H1 (cell line): ENCODE measurements at regions not wholly inside any gene's neighbourhood (a gene's known extent, or its start where the extent isn't known, plus 50 kb on each side); places are given as distances from the start of the nearest gene placed in this dataset.

Source experiments
- CTCF ChIA-PET: fragments of 300-600 bp; sonication (Branson Sonifier 250); formaldehyde crosslinking; loops from one replicate; lab custom pipeline; 2021; ENCODE audit not compliant: partially characterized antibody; lab: Charles Lee
- POLR2A ChIA-PET: fragments of 300-600 bp; sonication (Branson Sonifier 250); formaldehyde crosslinking; loops from one replicate; lab custom pipeline; 2021; ENCODE audit warnings: inconsistent platforms; ENCODE audit not compliant: partially characterized antibody; lab: Charles Lee
- DNase-seq, 2 experiments: peaks; one replicate each; pipeline versions ENCODE4 v3.0.0 to v3.0.0-alpha.2; 2010 to 2022; ENCODE audit warnings: low spot score in 2 of 2, low read depth in 1 of 2, mixed read lengths in 1 of 2
- FAIRE-seq: peaks from 2 replicates; lab custom pipeline; 2011; peaks lifted over from hg19 to GRCh38; lab: Jason Lieb, UNC
- H2AFZ ChIP-seq: 2 replicates; pipeline ENCODE4 v1.8.1; 2012; ENCODE audit warnings: low read length, inconsistent platforms
- H2AK5ac ChIP-seq: 2 replicates; pipeline ENCODE4 v1.6.1; 2013; ENCODE audit warnings: low read depth, low read length
- H2BK120ac ChIP-seq: replicated peaks from 2 replicates; pipeline ENCODE3; 2013; ENCODE audit warnings: low read depth, low read length, inconsistent platforms
- H2BK12ac ChIP-seq: 2 replicates; pipeline ENCODE4 v1.6.1; 2013; ENCODE audit warnings: low read depth, low read length
- H2BK15ac ChIP-seq: 2 replicates; pipeline ENCODE4 v1.6.1; 2013; ENCODE audit warnings: low read length
- H2BK20ac ChIP-seq: 2 replicates; pipeline ENCODE4 v1.6.1; 2013; ENCODE audit warnings: low read length
- H2BK5ac ChIP-seq: 2 replicates; pipeline ENCODE4 v1.6.1; 2013; ENCODE audit warnings: low read depth, low read length
- H3K14ac ChIP-seq: 2 replicates; pipeline ENCODE4 v1.6.1; 2013; ENCODE audit warnings: inconsistent platforms; ENCODE audit not compliant: insufficient read length
- H3K18ac ChIP-seq: 2 replicates; pipeline ENCODE4 v1.6.1; 2013; ENCODE audit warnings: low read length; ENCODE audit errors: extremely low read depth
- H3K23ac ChIP-seq: 2 replicates; pipeline ENCODE4 v1.6.1; 2013; ENCODE audit warnings: inconsistent platforms; ENCODE audit not compliant: insufficient read length
- H3K23me2 ChIP-seq: 2 replicates; pipeline ENCODE4 v1.6.1; 2013; ENCODE audit warnings: low read depth, low read length
- H3K27ac ChIP-seq: 2 replicates; pipeline ENCODE4 v1.6.1; 2011; ENCODE audit warnings: low read depth, low read length, inconsistent platforms
- H3K27me3 ChIP-seq, 4 experiments: replicated peaks in 1 of 4; 1 replicate in 1 of 4; 2 replicates in 3 of 4; pipeline versions ENCODE4 v1.6.1 to v1.8.1; 2011 to 2013; ENCODE audit warnings: low read length in 3 of 4, mild to moderate bottlenecking in 3 of 4, inconsistent platforms in 2 of 4, mixed read lengths in 2 of 4, moderate library complexity in 1 of 4; ENCODE audit not compliant: control insufficient read depth in 3 of 4, insufficient read depth in 3 of 4; ENCODE audit errors: extremely low read depth in 1 of 4
- H3K36me3 ChIP-seq, 4 experiments: 2 replicates each; pipeline versions ENCODE4 v1.6.1 to v1.8.1; 2011 to 2013; ENCODE audit warnings: mild to moderate bottlenecking in 4 of 4, low read length in 3 of 4, moderate library complexity in 2 of 4, control low read depth in 1 of 4, inconsistent platforms in 1 of 4; ENCODE audit not compliant: insufficient read depth in 4 of 4, control insufficient read depth in 2 of 4
- H3K4ac ChIP-seq: replicated peaks from 2 replicates; pipeline ENCODE3; 2013; ENCODE audit warnings: low read length, low read depth, mixed read lengths, inconsistent platforms; ENCODE audit not compliant: insufficient read length
- H3K4me1 ChIP-seq, 4 experiments: replicated peaks in 1 of 4; 1 replicate in 1 of 4; 2 replicates in 3 of 4; pipeline versions ENCODE4 v1.6.1 to v1.8.1; 2011 to 2013; ENCODE audit warnings: low read length in 3 of 4, inconsistent platforms in 2 of 4, mixed read lengths in 1 of 4; ENCODE audit not compliant: insufficient read depth in 4 of 4, control insufficient read depth in 3 of 4
- H3K4me2 ChIP-seq, 2 experiments: 2 replicates each; pipeline versions ENCODE4 v1.6.1 to v1.8.1; 2011 to 2013; ENCODE audit warnings: low read depth in 2 of 2, low read length in 2 of 2, control low read depth in 1 of 2, inconsistent platforms in 1 of 2, mild to moderate bottlenecking in 1 of 2; ENCODE audit not compliant: insufficient read depth in 1 of 2
- H3K4me3 ChIP-seq, 4 experiments: fragments of 200-600, 300-600 bp in 1 of 4; sonication (generic), shearing (Covaris generic), sonication (Bioruptor Twin) in 1 of 4; 2 replicates each; pipeline versions ENCODE4 v1.5.1 to v1.8.1; 2011 to 2016; ENCODE audit warnings: low read length in 4 of 4, low read depth in 3 of 4, control low read depth in 2 of 4, inconsistent platforms in 2 of 4, mild to moderate bottlenecking in 2 of 4, mixed read lengths in 1 of 4, moderate library complexity in 1 of 4; ENCODE audit not compliant: insufficient read depth in 2 of 4; ENCODE audit errors: extremely low read depth in 1 of 4
- H3K56ac ChIP-seq: replicated peaks from 2 replicates; pipeline ENCODE3; 2013; ENCODE audit warnings: low read depth, mild to moderate bottlenecking, mixed read lengths, low read length, inconsistent platforms; ENCODE audit not compliant: insufficient read length
- H3K79me1 ChIP-seq: 2 replicates; pipeline ENCODE4 v1.6.1; 2013; ENCODE audit warnings: low read depth, low read length, control low read depth
- H3K79me2 ChIP-seq, 2 experiments: 2 replicates each; pipeline versions ENCODE4 v1.6.1 to v1.8.1; 2012 to 2013; ENCODE audit warnings: low read length in 2 of 2, mild to moderate bottlenecking in 2 of 2, inconsistent platforms in 1 of 2; ENCODE audit not compliant: insufficient read depth in 2 of 2, control insufficient read depth in 1 of 2
- H3K9ac ChIP-seq, 4 experiments: replicated peaks in 1 of 4; 1 replicate in 1 of 4; 2 replicates in 3 of 4; pipeline versions ENCODE4 v1.6.1 to v1.8.1; 2011 to 2013; ENCODE audit warnings: low read depth in 3 of 4, low read length in 3 of 4, control low read depth in 2 of 4, mild to moderate bottlenecking in 2 of 4, moderate library complexity in 2 of 4, inconsistent platforms in 1 of 4; ENCODE audit errors: extremely low read depth in 1 of 4
- H3K9me3 ChIP-seq, 2 experiments: 2 replicates each; pipeline versions ENCODE4 v1.6.1 to v1.8.1; 2012 to 2013; ENCODE audit warnings: mild to moderate bottlenecking in 2 of 2, moderate library complexity in 2 of 2, control low read depth in 1 of 2, inconsistent platforms in 1 of 2, low read depth in 1 of 2, low read length in 1 of 2, mixed read lengths in 1 of 2; ENCODE audit not compliant: insufficient read depth in 2 of 2
- H4K20me1 ChIP-seq, 2 experiments: replicated peaks in 1 of 2; 2 replicates each; pipeline versions ENCODE3 to v1.8.1; 2011 to 2013; ENCODE audit warnings: inconsistent platforms in 2 of 2, low read length in 2 of 2, mild to moderate bottlenecking in 1 of 2; ENCODE audit not compliant: insufficient read depth in 2 of 2, control insufficient read depth in 1 of 2
- H4K5ac ChIP-seq: 2 replicates; pipeline ENCODE4 v1.6.1; 2013; ENCODE audit warnings: low read length, low read depth, mixed read lengths, inconsistent platforms; ENCODE audit not compliant: insufficient read length
- H4K8ac ChIP-seq: 2 replicates; pipeline ENCODE4 v1.8.0; 2013; ENCODE audit warnings: mild to moderate bottlenecking, moderate library complexity, low read length, inconsistent platforms; ENCODE audit not compliant: insufficient read depth; ENCODE audit errors: extremely low read depth
- H4K91ac ChIP-seq: replicated peaks from 2 replicates; pipeline ENCODE3; 2013; ENCODE audit warnings: low read length, mixed read lengths, inconsistent platforms; ENCODE audit not compliant: insufficient read length
- EGR1 ChIP-seq: IDR thresholded peaks from 2 replicates; pipeline ENCODE4 v1.6.1; 2011; ENCODE audit warnings: low read depth, low read length, borderline replicate concordance
- HDAC6 ChIP-seq: IDR thresholded peaks from one replicate; pipeline ENCODE4 v1.7.1; 2012; ENCODE audit warnings: low read depth, mild to moderate bottlenecking, inconsistent platforms, low read length, moderate library complexity
- MAFK ChIP-seq: IDR thresholded peaks from 2 replicates; pipeline ENCODE4 v1.6.1; 2012; ENCODE audit warnings: low read depth, mild to moderate bottlenecking, improper control_type of control experiment, low read length
- MAX ChIP-seq: IDR thresholded peaks from 2 replicates; pipeline ENCODE4 v1.6.1; 2012; ENCODE audit warnings: inconsistent platforms
- NANOG ChIP-seq: IDR thresholded peaks from 2 replicates; pipeline ENCODE4 v1.6.1; 2011; ENCODE audit warnings: low read length, low read depth, mild to moderate bottlenecking, inconsistent platforms; ENCODE audit not compliant: insufficient read depth, poor library complexity, severe bottlenecking
- POLR2A ChIP-seq, 2 experiments: IDR thresholded peaks; 1 replicate in 1 of 2; 2 replicates in 1 of 2; pipeline ENCODE4 v1.6.1; 2011; ENCODE audit warnings: low read depth in 2 of 2, low read length in 2 of 2, mild to moderate bottlenecking in 2 of 2; ENCODE audit errors: control extremely low read depth in 1 of 2
- RNF2 ChIP-seq: fragments of 200-900, 300-1000 bp; sonication (generic); IDR thresholded peaks from 2 replicates; pipeline ENCODE4 v1.7.1; 2016; ENCODE audit warnings: borderline replicate concordance, low read depth, mild to moderate bottlenecking, antibody characterized with exemption, low read length; ENCODE audit not compliant: poor library complexity, severe bottlenecking; ENCODE audit errors: missing control alignments
- SIRT6 ChIP-seq: IDR thresholded peaks from one replicate; pipeline ENCODE4 v1.7.1; 2012; ENCODE audit warnings: low read length, inconsistent platforms
- SIX5 ChIP-seq: IDR thresholded peaks from 2 replicates; pipeline ENCODE4 v1.6.1; 2011; ENCODE audit warnings: mild to moderate bottlenecking, low read depth, low read length
- SP2 ChIP-seq: IDR thresholded peaks from 2 replicates; pipeline ENCODE4 v1.6.1; 2012; ENCODE audit warnings: mild to moderate bottlenecking, low read length, inconsistent platforms
- TAF1 ChIP-seq: IDR thresholded peaks from 2 replicates; pipeline ENCODE4 v1.6.1; 2011; ENCODE audit warnings: mild to moderate bottlenecking, low read depth, low read length
- TAF7 ChIP-seq: optimal IDR thresholded peaks from 2 replicates; pipeline ENCODE3; 2011; ENCODE audit warnings: low read depth, mild to moderate bottlenecking, inconsistent platforms, low read length, moderate library complexity, borderline replicate concordance
- WGBS, 2 experiments: shearing (Covaris generic) in 1 of 2; methylation state at CpG; one replicate each; pipeline versions ENCODE4 v1.1.6 to v1.1.7; 2013 to 2015; ENCODE audit warnings: low lambda C conversion rate in 2 of 2, mixed read lengths in 2 of 2, inconsistent platforms in 1 of 2, low coverage in 1 of 2, missing lambda C conversion rate in 1 of 2; ENCODE audit not compliant: insufficient replicate concordance in 2 of 2, insufficient coverage in 1 of 2, insufficient read length in 1 of 2; ENCODE audit errors: extremely low coverage in 1 of 2, missing lambda C conversion rate in 1 of 2; 5-methylcytosine and 5-hydroxymethylcytosine counted together
- TF ChIP-seq, protein P1 (sequence below): IDR thresholded peaks from 2 replicates; pipeline ENCODE4 v1.6.1; 2011; ENCODE audit warnings: low read length, improper control_type of control experiment
- TF ChIP-seq, protein P2 (sequence below): IDR thresholded peaks from 2 replicates; pipeline ENCODE4 v1.6.1; 2011; ENCODE audit warnings: low read depth, mild to moderate bottlenecking, low read length; ENCODE audit not compliant: insufficient read depth

GRCh38 chr2:7931808-7932207, 750.0 kb upstream of the ID2 start:
- Histone ChIP-seq H2BK15ac (no peak overlapping the region), H2BK12ac (no peak overlapping the region), H2BK20ac (no peak overlapping the region), H3K18ac (no peak overlapping the region), H3K4ac (no peak overlapping the region), H3K23ac (no peak overlapping the region), H2AK5ac (no peak overlapping the region), H3K4me1 (no peaks in the 10 kb centered on the region), H4K20me1 (no peaks in the 10 kb centered on the region), H3K14ac (no peak overlapping the region), H2AFZ (no peak overlapping the region), H3K79me1 (no peaks in the 10 kb centered on the region), H3K9ac (no peak overlapping the region), H3K4me3 (no peak overlapping the region), H4K5ac (no peak overlapping the region), H3K4me2 (no peak overlapping the region), H2BK120ac (no peak overlapping the region), H3K36me3 (no peaks in the 10 kb centered on the region), H4K8ac (no peak overlapping the region), H3K79me2 (no peaks in the 10 kb centered on the region), H3K27ac (no peak overlapping the region), H3K27me3 (no peaks in the 10 kb centered on the region), H3K9me3 (no peaks in the 10 kb centered on the region), H4K91ac (no peak overlapping the region), H3K23me2 (no peaks in the 10 kb centered on the region), H2BK5ac (no peak overlapping the region), H3K56ac (no peak overlapping the region)
- ChIA-PET CTCF (no interaction called here), POLR2A (no interaction called here)
- FAIRE-seq (no peak), DNase-seq (no peak)
- 88% methylated on average over 4 of the region's 4 CpGs; no CpG with 5 or more reads in 1 of the 2 experiments for WGBS, 2 experiments
- TF ChIP-seq NANOG (no peak), MAX (no peak), RNF2 (no peak), HDAC6 (no peak), SP2 (no peak), SIX5 (no peak), SIRT6 (no peak), EGR1 (no peak), TAF7 (no peak), MAFK (no peak), TAF1 (no peak), POLR2A (IDR thresholded peaks at IDR 0.05; ENCODE audit: control extremely low read depth in 1 of 2, low read depth in 2 of 2, low read length in 2 of 2) (no peak)
- TF ChIP-seq, protein P1, sequence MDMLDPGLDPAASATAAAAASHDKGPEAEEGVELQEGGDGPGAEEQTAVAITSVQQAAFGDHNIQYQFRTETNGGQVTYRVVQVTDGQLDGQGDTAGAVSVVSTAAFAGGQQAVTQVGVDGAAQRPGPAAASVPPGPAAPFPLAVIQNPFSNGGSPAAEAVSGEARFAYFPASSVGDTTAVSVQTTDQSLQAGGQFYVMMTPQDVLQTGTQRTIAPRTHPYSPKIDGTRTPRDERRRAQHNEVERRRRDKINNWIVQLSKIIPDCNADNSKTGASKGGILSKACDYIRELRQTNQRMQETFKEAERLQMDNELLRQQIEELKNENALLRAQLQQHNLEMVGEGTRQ = no peak
- TF ChIP-seq, protein P2, sequence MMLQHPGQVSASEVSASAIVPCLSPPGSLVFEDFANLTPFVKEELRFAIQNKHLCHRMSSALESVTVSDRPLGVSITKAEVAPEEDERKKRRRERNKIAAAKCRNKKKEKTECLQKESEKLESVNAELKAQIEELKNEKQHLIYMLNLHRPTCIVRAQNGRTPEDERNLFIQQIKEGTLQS = no peak
